ENCODE measurements at regions not wholly inside any gene's neighbourhood (a gene's known extent, or its start where the extent isn't known, plus 50 kb on each side); places are given as distances from the start of the nearest gene placed in this dataset.

- TF ChIP-seq ZNF318 (IDR thresholded peaks at IDR 0.05; ENCODE audit: borderline replicate concordance in 1 of 2, low read depth in 1 of 2) = no peak
Observed at GRCh38 chr9:28810388-28811075, 1237.3 kb upstream of the C9orf72 start (continued).

GRCh38 chr9:28820741-28821140, 1247.5 kb upstream of the C9orf72 start:
- H3K27me3 ChIP-seq (ENCODE audit: control insufficient read depth in 2 of 2, insufficient read depth in 2 of 2, low read length in 2 of 2) = no peaks in the 10 kb centered on the region
- no peaks in the 10 kb centered on the region for H4K20me1 ChIP-seq (replicated peaks; ENCODE audit: control insufficient read depth, insufficient read depth, low read length)
- no CpG with 5 or more reads among the region's 2 CpGs for WGBS (ENCODE audit: insufficient coverage, low coverage, missing lambda C conversion rate)
- H3K79me2 ChIP-seq (ENCODE audit: control insufficient read depth, insufficient read depth, low read length) = no peaks in the 10 kb centered on the region
- H3K27ac ChIP-seq (ENCODE audit: extremely low read depth, low read depth, low read length) = no peak overlapping the region
- no peak overlapping the region for H3K4me3 ChIP-seq
- no peak overlapping the region for H3K4me2 ChIP-seq (ENCODE audit: insufficient read depth, low read length)
- no peaks in the 10 kb centered on the region for H3K4me1 ChIP-seq (replicated peaks in 1 of 2; ENCODE audit: control insufficient read depth in 2 of 2, insufficient read depth in 2 of 2, low read length in 2 of 2)
- DNase-seq (ENCODE audit: extremely low read depth in 1 of 4, low spot score in 3 of 4) = no peak
- H3K36me3 ChIP-seq (ENCODE audit: control insufficient read depth, insufficient read depth, low read length) = no peaks in the 10 kb centered on the region
- H3K9me1 ChIP-seq (ENCODE audit: control insufficient read depth, insufficient read depth, low read length) = no peaks in the 10 kb centered on the region
- H3K9ac ChIP-seq (ENCODE audit: insufficient read depth in 1 of 2, low read depth in 2 of 2, low read length in 2 of 2) = no peak overlapping the region
- in situ Hi-C loops (cut with MboI) = no loop called here
- no TSS peak for BruUV-seq (replicated peaks)
- no peak for FAIRE-seq
- no peak for TF ChIP-seq THRAP3 (IDR thresholded peaks at IDR 0.05; ENCODE audit: borderline replicate concordance)
- TF ChIP-seq ZNF277 (CRISPR knock-in tag; IDR thresholded peaks at IDR 0.05; ENCODE audit: borderline replicate concordance) = no peak
- no peak for TF ChIP-seq TCF7L2 (IDR thresholded peaks at IDR 0.05; ENCODE audit: low read depth, low read length)
- no peaks in the 10 kb centered on the region for H3K9me3 ChIP-seq (replicated peaks; ENCODE audit: control insufficient read depth, insufficient read depth, low read depth, low read length)
- CTCF ChIA-PET (ENCODE audit: low intra/inter-chr PET ratio) = no interaction called here
- ATAC-seq = no peak
- POLR2A ChIA-PET = no interaction called here
- intact Hi-C loops (cut with micrococcal nuclease) = no loop called here
- no peak overlapping the region for H2AFZ ChIP-seq (ENCODE audit: low read depth, low read length)

Measured in K562 (cell line).